Thyroid gland (tissue), 4 donors: ENCODE measurements at regions not wholly inside any gene's neighbourhood (a gene's known extent, or its start where the extent isn't known, plus 50 kb on each side); places are given as distances from the start of the nearest gene placed in this dataset.

Source experiments
- DNase-seq, 2 donors: peaks; one replicate each; pipeline ENCODE4 v3.0.0-alpha.2; 2019
- H3K27ac ChIP-seq, 3 donors: fragments of 200-600 bp; sonication (generic); 1 replicate in 2 of 3; 2 replicates in 1 of 3; pipeline ENCODE4 v1.5.1; 2016 to 2019; ENCODE audit warnings: mild to moderate bottlenecking in 1 of 3, moderate library complexity in 1 of 3
- H3K27me3 ChIP-seq: fragments of 200-600 bp; sonication (generic); one replicate; pipeline ENCODE4 v1.5.1; 2019
- H3K36me3 ChIP-seq, 2 donors: fragments of 200-600 bp; sonication (generic); one replicate each; pipeline ENCODE4 v1.5.1; 2016 to 2019
- H3K4me1 ChIP-seq, 2 donors: fragments of 200-600 bp; sonication (generic); one replicate each; pipeline ENCODE4 v1.5.1; 2017 to 2019
- H3K4me3 ChIP-seq, 3 donors: fragments of 200-600 bp; sonication (generic); replicated peaks in 1 of 3; 1 replicate in 2 of 3; 2 replicates in 1 of 3; pipeline ENCODE4 v1.5.1; 2016; ENCODE audit warnings: mild to moderate bottlenecking in 1 of 3
- H3K9me3 ChIP-seq: fragments of 200-600 bp; sonication (generic); one replicate; pipeline ENCODE4 v1.5.1; 2017
- CTCF ChIP-seq, 6 experiments: fragments of 200-600 bp in 3 of 6; fragments of 450-650 bp in 3 of 6; sonication (generic) in 3 of 6; IDR thresholded peaks; one replicate each; pipeline ENCODE4 v1.5.1; 2016 to 2019; ENCODE audit warnings: antibody characterized with exemption in 6 of 6, mild to moderate bottlenecking in 2 of 6, inconsistent platforms in 1 of 6, moderate library complexity in 1 of 6
- POLR2A ChIP-seq, 2 donors: fragments of 450-650 bp; IDR thresholded peaks; one replicate each; pipeline ENCODE4 v1.6.1; 2017; ENCODE audit warnings: antibody characterized with exemption in 2 of 2, mild to moderate bottlenecking in 2 of 2, moderate library complexity in 1 of 2
- WGBS, 2 donors: methylation state at CpG; one replicate each; pipeline ENCODE4 v1.1.5; 2017; 5-methylcytosine and 5-hydroxymethylcytosine counted together
- intact Hi-C: fragments of 100-400 bp; cut with DNase I; formaldehyde crosslinking; loops from one replicate; pipeline ENCODE4 v1.15.1; 2023

- H3K36me3 ChIP-seq = no peaks in the 10 kb centered on the region
- DNase-seq = no peak
- intact Hi-C loops = no loop called here
- H3K9me3 ChIP-seq = no peaks in the 10 kb centered on the region
- no peak overlapping the region for H3K4me3 ChIP-seq
- no peaks in the 10 kb centered on the region for H3K4me1 ChIP-seq
- no peak for TF ChIP-seq CTCF (IDR thresholded peaks at IDR 0.05)
- no peak for TF ChIP-seq POLR2A (IDR thresholded peaks at IDR 0.05)
- H3K27me3 ChIP-seq = no peaks in the 10 kb centered on the region
- WGBS, 2 donors = 81 to 87% methylated on average over 8 of the region's 8 CpGs
- H3K27ac ChIP-seq = no peak overlapping the region
Measured at GRCh38 chr2:238629064-238629463, 202.3 kb downstream of the ASB1 start.

DNA sequence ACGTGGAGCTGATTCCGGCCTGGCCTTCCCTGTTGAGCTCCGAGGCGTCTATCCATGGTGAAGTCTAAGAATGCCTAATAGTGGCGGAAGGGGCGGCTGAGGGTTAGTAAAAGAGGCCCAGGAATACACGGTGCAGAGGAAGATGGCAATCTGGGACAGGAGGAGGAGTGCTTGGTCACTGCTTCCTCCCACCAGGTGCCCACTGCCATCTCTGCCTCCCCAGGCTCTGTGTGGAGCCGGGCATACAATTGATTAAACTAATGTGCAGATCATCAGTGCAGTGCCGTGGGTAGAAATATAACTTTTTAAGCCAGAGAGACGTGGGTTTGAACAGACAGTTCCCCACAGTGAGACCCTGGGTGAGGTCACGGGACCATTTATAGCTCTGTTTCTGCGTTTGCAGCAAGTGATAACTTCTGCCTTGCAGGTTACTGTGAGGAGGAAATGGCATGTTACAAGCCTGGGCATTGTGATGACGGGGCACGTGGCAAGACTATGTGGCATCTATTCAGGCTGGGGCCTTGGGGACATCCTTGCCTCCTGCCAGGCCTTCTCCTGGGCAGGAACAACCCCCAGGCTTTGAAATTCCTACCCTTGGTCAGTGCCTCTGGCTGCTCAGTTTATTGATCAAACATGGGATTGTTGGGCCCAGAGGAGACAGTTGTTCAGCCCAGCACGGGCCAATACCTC lies 204.9 kb downstream of the ASB1 start:
- TF ChIP-seq CTCF (IDR thresholded peaks at IDR 0.05) (no peak), POLR2A (IDR thresholded peaks at IDR 0.05) (no peak)
- Histone ChIP-seq H3K4me3 (no peak overlapping the region), H3K27me3 (no peaks in the 10 kb centered on the region), H3K4me1 (no peaks in the 10 kb centered on the region), H3K36me3 (no peaks in the 10 kb centered on the region), H3K27ac (no peak overlapping the region), H3K9me3 (no peaks in the 10 kb centered on the region)
- WGBS, 2 donors = 87 to 91% methylated on average over 15 of the region's 15 CpGs
- DNase-seq = no peak
- intact Hi-C loops = no loop called here

GRCh38 chr2:238632181-238633060 lies 205.7 kb downstream of the ASB1 start:
- TF ChIP-seq POLR2A (IDR thresholded peaks at IDR 0.05) = no peak
- no peak for TF ChIP-seq CTCF (IDR thresholded peaks at IDR 0.05)
- Histone ChIP-seq H3K36me3 (no peaks in the 10 kb centered on the region), H3K27me3 (no peaks in the 10 kb centered on the region), H3K27ac (no peak overlapping the region), H3K4me3 (no peak overlapping the region), H3K9me3 (no peaks in the 10 kb centered on the region), H3K4me1 (no peaks in the 10 kb centered on the region)
- no peak for DNase-seq
- 89 to 92% methylated on average over 14 to 26 of the region's 26 CpGs for WGBS, 2 donors
- intact Hi-C loops = no loop called here

DNA sequence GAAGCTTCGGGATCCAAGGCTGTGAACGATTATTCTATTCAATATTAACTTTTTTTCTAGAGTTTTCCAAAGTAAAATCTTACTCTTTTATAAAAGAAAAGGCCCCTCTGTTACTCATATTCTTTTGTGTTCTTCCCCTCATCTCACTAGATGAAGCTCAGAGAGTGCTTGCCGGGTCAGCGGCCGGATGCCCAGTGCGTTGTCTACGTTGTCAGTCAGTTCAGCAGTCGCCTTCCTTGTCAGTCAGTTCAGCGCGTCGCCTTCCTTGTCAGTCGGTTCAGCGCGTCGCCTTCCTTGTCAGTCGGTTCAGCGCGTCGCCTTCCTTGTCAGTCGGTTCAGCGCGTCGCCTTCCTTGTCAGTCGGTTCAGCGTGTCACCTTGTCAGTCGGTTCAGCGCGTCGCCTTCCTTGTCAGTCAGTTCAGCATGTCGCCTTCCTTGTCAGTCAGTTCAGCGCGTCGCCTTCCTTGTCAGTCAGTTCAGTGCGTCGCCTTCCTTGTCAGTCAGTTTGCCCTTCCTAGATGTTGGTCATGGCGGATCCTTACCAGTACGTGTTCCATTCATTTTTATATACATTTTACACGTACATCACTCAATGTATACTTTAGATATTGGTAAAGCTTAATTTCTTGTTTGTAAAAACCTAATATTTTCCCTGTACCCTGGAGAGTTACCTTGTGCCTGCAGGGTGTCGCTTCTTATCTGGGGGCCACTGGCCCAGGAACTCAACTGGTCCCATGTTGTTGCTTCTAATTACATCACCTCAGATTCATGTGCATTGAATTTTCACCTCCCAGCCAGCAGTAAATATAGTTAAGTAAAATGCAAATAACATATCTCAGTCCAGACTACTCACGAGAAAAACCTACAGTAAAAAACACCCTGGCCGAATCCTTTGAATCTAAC lies 206.9 kb downstream of the ASB1 start:
- Histone ChIP-seq H3K9me3 (no peaks in the 10 kb centered on the region), H3K27me3 (no peaks in the 10 kb centered on the region), H3K27ac (no peak overlapping the region), H3K36me3 (no peaks in the 10 kb centered on the region), H3K4me3 (no peak overlapping the region), H3K4me1 (no peaks in the 10 kb centered on the region)
- intact Hi-C loops = no loop called here
- WGBS, 2 donors = 82 to 86% methylated on average over 41 of the region's 41 CpGs
- no peak for DNase-seq
- TF ChIP-seq POLR2A (IDR thresholded peaks at IDR 0.05) = no peak
- no peak for TF ChIP-seq CTCF (IDR thresholded peaks at IDR 0.05)
